Epithelial cell of esophagus (primary cell): ENCODE measurements at regions not wholly inside any gene's neighbourhood (a gene's known extent, or its start where the extent isn't known, plus 50 kb on each side); places are given as distances from the start of the nearest gene placed in this dataset.

Experiments used
- DNase-seq: peaks from one replicate; pipeline ENCODE4 v3.0.0; 2010; ENCODE audit warnings: low read depth
- H3K4me3 ChIP-seq: 2 replicates; pipeline ENCODE4 v1.5.1; 2011; ENCODE audit warnings: mild to moderate bottlenecking, low read length, control low read depth
- CTCF ChIP-seq: IDR thresholded peaks from 2 replicates; pipeline ENCODE4 v1.5.1; 2011; ENCODE audit warnings: low read depth, mild to moderate bottlenecking, low read length, control low read depth, inconsistent platforms; ENCODE audit not compliant: insufficient read depth; ENCODE audit errors: missing control alignments

GRCh38 chr7:46660402-46660980, 739.4 kb upstream of the IGFBP3 start:
- no peak for DNase-seq
- no peak overlapping the region for H3K4me3 ChIP-seq
- no peak for TF ChIP-seq CTCF

GRCh38 chr7:46658281-46658680, 737.2 kb upstream of the IGFBP3 start:
- H3K4me3 ChIP-seq: no peak overlapping the region
- no peak for TF ChIP-seq CTCF
- peak; percentile 36 for DNase-seq

GRCh38 chr7:46654546-46655443, 733.7 kb upstream of the IGFBP3 start:
- peak; percentile 81 for DNase-seq

DNA sequence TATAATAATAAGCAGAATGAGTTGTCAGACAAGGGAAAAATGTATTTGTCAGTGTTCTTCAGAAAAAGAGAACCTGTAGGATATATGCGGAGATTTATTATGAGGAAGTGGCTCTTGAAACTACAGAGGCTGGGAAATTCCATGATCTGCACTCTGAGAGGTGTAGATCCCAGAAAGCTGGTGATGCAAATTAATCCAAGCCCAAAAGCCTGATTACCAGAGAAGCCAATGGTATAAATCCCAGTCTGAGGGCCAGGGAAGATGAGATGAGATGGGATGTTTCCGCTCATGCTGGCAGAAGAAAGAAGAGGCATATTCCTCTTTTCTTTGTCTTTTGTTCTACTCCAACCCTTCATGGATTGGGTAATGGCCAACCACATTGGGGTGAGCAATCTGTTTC, 732.8 kb upstream of the IGFBP3 start:
- H3K4me3 ChIP-seq: no peak overlapping the region
- DNase-seq: no peak
- no peak for TF ChIP-seq CTCF

More at GRCh38 chr7:46654546-46655443, 733.7 kb upstream of the IGFBP3 start:
- no peak overlapping the region for H3K4me3 ChIP-seq
- no peak for TF ChIP-seq CTCF

DNA sequence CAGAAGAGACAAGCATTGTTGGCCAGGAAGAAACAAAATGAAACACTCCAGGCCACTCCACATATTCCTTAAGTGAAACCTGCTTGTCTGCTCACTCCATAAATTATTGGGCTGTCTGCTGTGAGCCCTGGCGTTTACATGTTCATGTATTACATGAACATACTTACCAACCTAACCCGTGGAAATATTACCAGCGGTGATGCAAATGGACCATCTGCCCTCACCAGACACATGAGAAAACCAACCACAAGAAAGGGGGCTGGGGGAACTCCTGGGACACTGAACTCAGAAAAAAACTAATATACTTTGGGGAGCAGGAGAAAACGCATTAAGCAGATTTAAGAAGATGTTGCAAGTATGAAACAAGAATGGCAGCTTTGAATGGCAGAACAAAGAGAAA, 731.2 kb upstream of the IGFBP3 start:
- DNase-seq: no peak
- no peak for TF ChIP-seq CTCF
- no peak overlapping the region for H3K4me3 ChIP-seq

DNA sequence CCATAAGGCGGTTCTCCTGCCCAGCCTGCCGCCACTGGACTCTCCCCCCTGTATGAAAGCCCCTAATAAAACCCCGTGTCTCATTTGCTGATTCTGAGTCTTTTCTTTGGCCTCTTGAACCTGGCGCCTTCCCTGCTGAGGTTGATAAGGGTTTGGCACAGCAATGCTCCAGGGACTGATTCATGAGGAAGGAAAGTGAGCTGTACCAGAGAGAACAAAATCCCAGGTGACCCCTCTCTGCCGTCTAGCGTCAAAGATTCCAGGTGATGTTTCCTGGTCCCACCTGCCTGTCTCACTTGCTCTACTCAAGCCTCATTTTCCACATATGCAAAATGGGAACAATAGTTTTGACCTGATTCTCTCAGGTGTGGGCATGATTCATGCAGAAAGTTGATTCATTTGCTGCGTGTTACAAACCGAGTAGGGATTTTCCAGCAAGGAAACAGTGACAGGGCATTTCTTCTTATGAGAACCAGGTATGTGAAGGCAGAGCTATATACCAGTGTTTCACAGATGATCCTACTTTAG, 730.6 kb upstream of the IGFBP3 start:
- no peak for TF ChIP-seq CTCF
- DNase-seq: peak; percentile 98
- H3K4me3 ChIP-seq: no peak overlapping the region

DNA sequence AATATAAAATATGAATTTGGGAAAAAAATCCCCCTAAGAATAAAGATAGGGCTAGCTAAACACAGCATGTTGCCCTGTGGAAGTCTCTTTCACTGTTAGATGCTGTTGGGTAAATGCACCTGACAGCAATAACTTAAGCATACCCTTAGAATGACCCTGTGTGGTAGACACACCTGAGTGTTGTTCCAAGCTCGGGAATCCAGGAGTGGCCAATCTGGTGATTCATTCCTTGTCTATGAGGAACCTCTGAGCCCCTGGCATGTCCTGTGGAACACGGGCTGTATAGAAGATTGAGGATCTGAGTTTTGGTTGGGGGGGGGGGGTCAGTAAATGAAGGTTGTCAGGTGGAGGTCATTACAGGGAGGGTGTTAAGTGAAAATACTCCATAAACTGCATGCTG, 730.0 kb upstream of the IGFBP3 start:
- no peak overlapping the region for H3K4me3 ChIP-seq
- TF ChIP-seq CTCF: no peak
- peak; percentile 98 for DNase-seq
